NT2/D1 (cell line): ENCODE measurements at regions not wholly inside any gene's neighbourhood (a gene's known extent, or its start where the extent isn't known, plus 50 kb on each side); places are given as distances from the start of the nearest gene placed in this dataset.

Experiments used
- SUZ12 ChIP-seq: IDR thresholded peaks from 2 replicates; pipeline ENCODE4 v1.6.1; 2011; ENCODE audit not compliant: insufficient read length, insufficient read depth; ENCODE audit errors: extremely low read depth
- YY1 ChIP-seq: IDR thresholded peaks from 2 replicates; pipeline ENCODE4 v1.6.1; 2011; ENCODE audit not compliant: insufficient read length, insufficient read depth
- ZNF274 ChIP-seq: IDR thresholded peaks from 2 replicates; pipeline ENCODE4 v1.6.1; 2011; ENCODE audit warnings: mild to moderate bottlenecking, low read depth, low read length

DNA sequence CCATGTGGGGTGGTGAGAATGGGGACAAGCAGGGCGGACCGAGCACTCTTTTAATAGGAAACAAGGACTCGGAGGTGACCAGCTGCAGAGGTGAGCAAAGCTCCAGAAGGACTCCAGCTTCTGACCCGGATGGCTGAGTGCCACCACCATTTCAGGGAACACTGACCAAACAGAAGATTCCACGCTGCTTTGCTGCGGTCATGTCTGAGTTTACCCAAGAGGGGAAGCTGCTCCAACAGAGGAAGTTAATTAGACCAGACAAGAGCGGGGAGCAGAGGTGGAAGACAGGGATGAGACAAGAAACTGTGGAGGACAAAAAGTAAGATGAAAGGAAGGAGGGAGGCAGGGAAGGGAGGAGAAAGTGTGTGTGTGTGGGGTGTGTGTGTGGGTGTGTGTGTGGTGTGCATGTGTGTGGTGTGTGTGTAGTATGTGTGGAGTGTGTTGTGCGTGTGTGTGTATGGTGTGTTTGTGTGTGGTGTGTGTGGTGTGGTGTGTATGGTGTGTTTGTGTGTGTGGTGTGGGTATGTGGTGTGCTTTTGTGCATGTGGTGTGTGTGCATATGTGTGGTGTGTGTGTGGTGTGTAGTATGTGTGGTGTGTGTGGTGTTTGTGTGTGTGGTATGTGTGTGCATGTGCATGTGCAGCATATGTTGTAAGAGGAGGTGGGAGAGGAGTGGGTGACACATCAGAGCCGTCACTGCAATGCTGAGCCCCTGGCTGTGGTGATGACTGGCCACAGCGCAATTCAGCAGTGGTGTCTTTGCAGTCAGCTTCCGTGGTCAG is 82.2 kb upstream of the AKIP1 start:
- TF ChIP-seq SUZ12: no peak
- no peak for TF ChIP-seq YY1
- TF ChIP-seq ZNF274: no peak
